ENCODE measurements at regions not wholly inside any gene's neighbourhood (a gene's known extent, or its start where the extent isn't known, plus 50 kb on each side); places are given as distances from the start of the nearest gene placed in this dataset.

GRCh38 chr2:215218587-215219577, 80.5 kb upstream of the ABCA12 start:
- TF ChIP-seq CTCF (conservative IDR thresholded peaks at IDR 0.05 in 1 of 2, IDR thresholded peaks at IDR 0.05 in 1 of 2; ENCODE audit: extremely low read depth in 1 of 2, insufficient read depth in 1 of 2, low read depth in 1 of 2, low read length in 2 of 2) = no peak
- no peak for TF ChIP-seq EZH2 (IDR thresholded peaks at IDR 0.05; ENCODE audit: borderline replicate concordance, low read length)
